ENCODE measurements at regions not wholly inside any gene's neighbourhood (a gene's known extent, or its start where the extent isn't known, plus 50 kb on each side); places are given as distances from the start of the nearest gene placed in this dataset.

GRCh38 chr18:26614374-26614773 lies 66.0 kb upstream of the KCTD1 start:
- H3K27ac ChIP-seq (ENCODE audit: insufficient read depth, low read length, poor library complexity, severe bottlenecking), result no peak overlapping the region
- H3K36me3 ChIP-seq (ENCODE audit: control insufficient read depth, insufficient read depth, low read length), result no peaks in the 10 kb centered on the region
- H3K27me3 ChIP-seq (ENCODE audit: control insufficient read depth, insufficient read depth, low read length), result no peaks in the 10 kb centered on the region
- H3K36me3 Mint-ChIP-seq, result no peaks in the 10 kb centered on the region
- no peak overlapping the region for H3K4me3 Mint-ChIP-seq
- no peaks in the 10 kb centered on the region for H3K9me3 ChIP-seq (ENCODE audit: control insufficient read depth in 2 of 2, low read length in 2 of 2)
- ATAC-seq (ENCODE audit: low read depth in 2 of 2) (no peak), DNase-seq (no peak)
- no peaks in the 10 kb centered on the region for H3K4me1 ChIP-seq (ENCODE audit: control insufficient read depth, insufficient read depth, low read length, poor library complexity, severe bottlenecking)
- no peaks in the 10 kb centered on the region for H3K4me1 Mint-ChIP-seq
- peaks cover 0 to 7% (median 1%) of the 10 kb centered on the region in 7 donors for H3K9me3 Mint-ChIP-seq
- H3K27ac Mint-ChIP-seq, result no peak overlapping the region
- no peak overlapping the region for H3K4me3 ChIP-seq (ENCODE audit: low read depth, low read length)
- no peaks in the 10 kb centered on the region for H3K27me3 Mint-ChIP-seq
